WI38 (cell line): ENCODE measurements at regions not wholly inside any gene's neighbourhood (a gene's known extent, or its start where the extent isn't known, plus 50 kb on each side); places are given as distances from the start of the nearest gene placed in this dataset.

ENCODE experiments used
- H3K4me3 ChIP-seq: 2 replicates; pipeline ENCODE4 v1.5.1; 2011; ENCODE audit warnings: low read depth, mild to moderate bottlenecking, control low read depth, low read length
- CTCF ChIP-seq: IDR thresholded peaks from 2 replicates; pipeline ENCODE4 v1.5.1; 2012; ENCODE audit warnings: low read depth, mild to moderate bottlenecking, control low read depth, low read length

GRCh38 chr2:225340923-225341322, 58.6 kb upstream of the NYAP2 start:
- no peak for TF ChIP-seq CTCF
- no peak overlapping the region for H3K4me3 ChIP-seq

- H3K4me3 ChIP-seq, result no peak overlapping the region
- TF ChIP-seq CTCF, result no peak
Measured at GRCh38 chr2:225337183-225337582, 62.3 kb upstream of the NYAP2 start.

DNA sequence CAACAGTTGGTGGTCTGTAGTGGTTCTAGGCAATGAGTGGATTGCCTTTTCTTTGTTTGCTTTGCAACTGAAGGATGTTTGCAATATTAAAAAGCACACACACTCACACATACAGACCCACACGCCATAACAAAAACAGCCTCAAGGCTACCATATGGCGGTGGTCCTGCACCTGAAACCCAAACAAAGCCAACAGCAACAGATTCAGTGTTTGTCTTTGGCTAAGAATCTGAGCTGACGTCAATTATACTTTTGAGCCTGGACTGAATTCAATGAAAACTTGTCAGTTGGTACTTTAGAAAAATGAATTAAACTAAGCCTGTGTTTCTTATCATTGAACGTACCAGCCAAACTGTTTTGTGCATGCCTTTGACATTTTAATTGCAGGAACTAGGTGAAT, 65.0 kb upstream of the NYAP2 start:
- no peak overlapping the region for H3K4me3 ChIP-seq
- no peak for TF ChIP-seq CTCF

DNA sequence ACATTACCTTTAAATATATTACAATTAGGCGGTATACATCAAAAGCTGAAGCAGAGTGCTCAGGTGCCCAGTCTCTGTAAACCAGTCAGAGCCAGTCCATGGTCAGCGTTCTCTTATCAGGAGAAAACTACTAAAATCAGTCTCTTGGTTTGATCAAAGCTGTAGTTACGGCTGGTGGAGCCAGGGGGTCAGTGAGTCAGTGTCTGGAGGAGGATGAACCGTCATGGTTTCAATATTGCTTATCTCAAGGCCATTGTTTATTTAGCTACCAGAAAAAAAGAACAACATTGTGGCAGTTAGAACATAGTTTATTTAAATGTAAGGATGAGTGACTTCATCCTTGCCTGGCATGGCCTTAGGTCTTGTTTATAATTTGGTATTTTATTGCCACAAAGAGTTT, 71.3 kb upstream of the NYAP2 start:
- H3K4me3 ChIP-seq, result no peak overlapping the region
- TF ChIP-seq CTCF, result no peak

- H3K4me3 ChIP-seq, result no peak overlapping the region
- no peak for TF ChIP-seq CTCF
Measured at GRCh38 chr2:225326969-225327368, 72.5 kb upstream of the NYAP2 start.

DNA sequence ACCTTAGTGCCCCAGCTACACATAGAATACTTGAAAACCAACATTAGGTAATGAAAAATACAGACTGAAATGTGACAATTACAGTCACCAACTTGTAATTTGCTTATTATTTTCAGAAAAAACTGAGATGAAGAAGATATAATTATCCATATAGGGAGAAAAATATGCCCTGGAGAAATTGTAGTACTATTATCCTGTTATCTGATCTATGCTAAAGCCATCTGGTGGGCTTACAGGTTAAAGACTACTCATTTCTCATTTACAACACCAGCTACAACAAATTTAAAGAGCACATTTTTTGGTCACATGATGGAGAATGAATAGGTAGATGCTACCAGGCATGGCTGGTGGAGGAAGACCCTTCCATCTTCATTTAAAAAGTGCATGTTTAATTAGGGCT, 79.6 kb upstream of the NYAP2 start:
- no peak for TF ChIP-seq CTCF
- H3K4me3 ChIP-seq, result no peak overlapping the region

- no peak overlapping the region for H3K4me3 ChIP-seq
- TF ChIP-seq CTCF, result no peak
Measured at GRCh38 chr2:225318440-225318839, 81.1 kb upstream of the NYAP2 start.
